Neural progenitor cell (in vitro differentiated cells): ENCODE measurements at regions not wholly inside any gene's neighbourhood (a gene's known extent, or its start where the extent isn't known, plus 50 kb on each side); places are given as distances from the start of the nearest gene placed in this dataset.

Experiments
- DNase-seq: peaks from one replicate; pipeline ENCODE4 v3.0.0-alpha.2; 2016; ENCODE audit warnings: low spot score
- H2AFZ ChIP-seq: fragments of 200-600 bp; sonication (generic); replicated peaks from 2 replicates; pipeline ENCODE4 v1.6.1; 2016; ENCODE audit warnings: antibody characterized with exemption
- H3F3A ChIP-seq: fragments of 200-600 bp; sonication (generic); 2 replicates; pipeline ENCODE4 v1.6.1; 2016; ENCODE audit warnings: antibody characterized with exemption, low read depth
- H3K27ac ChIP-seq: fragments of 200-600 bp; sonication (generic); 2 replicates; pipeline ENCODE4 v1.5.1; 2016; ENCODE audit warnings: mild to moderate bottlenecking
- H3K27me3 ChIP-seq: fragments of 200-600 bp; sonication (generic); 2 replicates; pipeline ENCODE4 v1.6.1; 2016; ENCODE audit warnings: mild to moderate bottlenecking, moderate library complexity
- H3K36me3 ChIP-seq: fragments of 200-600 bp; sonication (generic); 2 replicates; pipeline ENCODE4 v1.5.1; 2016
- H3K4me1 ChIP-seq: fragments of 200-600 bp; sonication (generic); 2 replicates; pipeline ENCODE4 v1.6.1; 2016; ENCODE audit warnings: mixed run types
- H3K4me2 ChIP-seq: fragments of 200-600 bp; sonication (generic); 2 replicates; pipeline ENCODE4 v1.6.1; 2016
- H3K4me3 ChIP-seq: fragments of 200-600 bp; sonication (generic); 2 replicates; pipeline ENCODE4 v1.5.1; 2016
- H3K79me2 ChIP-seq: fragments of 200-600 bp; sonication (generic); 2 replicates; pipeline ENCODE4 v1.6.1; 2016; ENCODE audit warnings: low read depth
- H3K9ac ChIP-seq: fragments of 200-600 bp; sonication (generic); 2 replicates; pipeline ENCODE4 v1.6.1; 2016
- H3K9me3 ChIP-seq: fragments of 200-600 bp; sonication (generic); 2 replicates; pipeline ENCODE4 v1.5.1; 2016; ENCODE audit warnings: low read depth
- H4K20me1 ChIP-seq: fragments of 200-600 bp; sonication (generic); 2 replicates; pipeline ENCODE4 v1.6.1; 2016; ENCODE audit warnings: low read depth
- H3K27ac Mint-ChIP-seq: 3 replicates; pipeline ENCODE4 v1.8.0; 2021; ENCODE audit warnings: mixed read lengths
- H3K27me3 Mint-ChIP-seq: 2 replicates; pipeline ENCODE4 v1.8.0; 2022; ENCODE audit warnings: low read depth, mild to moderate bottlenecking, inconsistent platforms, moderate library complexity, mixed read lengths; ENCODE audit not compliant: insufficient read depth
- H3K36me3 Mint-ChIP-seq: 3 replicates; pipeline ENCODE4 v1.8.0; 2021; ENCODE audit warnings: mixed read lengths
- H3K4me1 Mint-ChIP-seq: 3 replicates; pipeline ENCODE4 v1.8.0; 2021; ENCODE audit warnings: mixed read lengths
- H3K4me3 Mint-ChIP-seq: 3 replicates; pipeline ENCODE4 v1.8.0; 2021; ENCODE audit warnings: mild to moderate bottlenecking, moderate library complexity, mixed read lengths
- H3K9me3 Mint-ChIP-seq: 3 replicates; pipeline ENCODE4 v1.8.0; 2020; ENCODE audit warnings: mixed read lengths
- CTCF ChIP-seq: fragments of 200-600 bp; sonication (generic); IDR thresholded peaks from 2 replicates; pipeline ENCODE4 v1.5.1; 2017; ENCODE audit warnings: antibody characterized with exemption, mild to moderate bottlenecking
- EZH2 ChIP-seq: fragments of 200-600 bp; sonication (generic); IDR thresholded peaks from 2 replicates; pipeline ENCODE4 v1.6.1; 2017; ENCODE audit warnings: antibody characterized with exemption, mild to moderate bottlenecking, moderate library complexity
- EZH2phosphoT487 ChIP-seq: fragments of 200-600 bp; sonication (generic); IDR thresholded peaks from 2 replicates; pipeline ENCODE4 v1.6.1; 2017; ENCODE audit warnings: antibody characterized with exemption

DNA sequence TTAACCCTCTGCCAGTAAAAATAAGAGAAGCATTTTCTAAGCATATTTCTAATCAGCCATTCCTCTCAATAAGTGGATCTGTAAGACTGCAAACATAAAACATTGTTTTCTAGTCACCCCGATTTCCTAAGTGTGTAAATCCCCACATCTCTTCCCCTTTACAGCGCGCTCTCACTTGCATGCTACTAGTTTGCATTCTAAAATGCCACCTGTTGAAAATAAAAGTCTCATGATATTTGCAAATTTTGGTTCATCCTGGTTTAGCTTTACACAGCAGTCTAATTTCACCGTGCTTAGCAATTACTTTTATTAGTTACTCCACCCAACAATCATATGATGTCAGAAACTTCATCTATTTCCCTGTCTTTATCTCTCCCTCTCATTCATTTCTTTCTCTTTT is 1230.7 kb upstream of the ZEB2 start:
- H3K27me3 Mint-ChIP-seq = peaks cover 6% of the 10 kb centered on the region
- H2AFZ ChIP-seq = no peak overlapping the region
- H3K4me2 ChIP-seq = no peak overlapping the region
- H3K27me3 ChIP-seq = no peaks in the 10 kb centered on the region
- H3K4me1 Mint-ChIP-seq = peaks cover 24% of the 10 kb centered on the region
- peaks cover 22% of the 10 kb centered on the region for H3K4me1 ChIP-seq
- no peaks in the 10 kb centered on the region for H3K9me3 Mint-ChIP-seq
- H3K9me3 ChIP-seq = no peaks in the 10 kb centered on the region
- no peak overlapping the region for H3K9ac ChIP-seq
- no peak overlapping the region for H3K27ac ChIP-seq
- H3K27ac Mint-ChIP-seq = no peak overlapping the region
- no peak overlapping the region for H3K4me3 ChIP-seq
- TF ChIP-seq EZH2 (no peak), EZH2phosphoT487 (no peak), CTCF (no peak)
- H3F3A ChIP-seq = peaks cover 22% of the 10 kb centered on the region
- no peaks in the 10 kb centered on the region for H3K36me3 ChIP-seq
- DNase-seq = no peak
- H3K36me3 Mint-ChIP-seq = no peaks in the 10 kb centered on the region
- H3K79me2 ChIP-seq = no peaks in the 10 kb centered on the region
- H4K20me1 ChIP-seq = no peaks in the 10 kb centered on the region
- no peak overlapping the region for H3K4me3 Mint-ChIP-seq

- Histone ChIP-seq H3K9ac (no peak overlapping the region), H3F3A (peaks cover 22% of the 10 kb centered on the region), H3K4me3 (no peak overlapping the region), H4K20me1 (no peaks in the 10 kb centered on the region), H3K27me3 (no peaks in the 10 kb centered on the region), H3K9me3 (no peaks in the 10 kb centered on the region), H3K36me3 (no peaks in the 10 kb centered on the region), H2AFZ (no peak overlapping the region), H3K4me1 (peaks cover 22% of the 10 kb centered on the region), H3K79me2 (no peaks in the 10 kb centered on the region), H3K27ac (no peak overlapping the region), H3K4me2 (no peak overlapping the region)
- Mint-ChIP-seq H3K27ac (no peak overlapping the region), H3K36me3 (no peaks in the 10 kb centered on the region), H3K9me3 (no peaks in the 10 kb centered on the region), H3K27me3 (peaks cover 4% of the 10 kb centered on the region), H3K4me1 (peaks cover 24% of the 10 kb centered on the region), H3K4me3 (no peak overlapping the region)
- TF ChIP-seq EZH2phosphoT487 = no peak
- no peak for TF ChIP-seq EZH2
- no peak for TF ChIP-seq CTCF
- DNase-seq = no peak
These were observed 1230.2 kb upstream of the ZEB2 start for GRCh38 chr2:145750144-145750543.

DNA sequence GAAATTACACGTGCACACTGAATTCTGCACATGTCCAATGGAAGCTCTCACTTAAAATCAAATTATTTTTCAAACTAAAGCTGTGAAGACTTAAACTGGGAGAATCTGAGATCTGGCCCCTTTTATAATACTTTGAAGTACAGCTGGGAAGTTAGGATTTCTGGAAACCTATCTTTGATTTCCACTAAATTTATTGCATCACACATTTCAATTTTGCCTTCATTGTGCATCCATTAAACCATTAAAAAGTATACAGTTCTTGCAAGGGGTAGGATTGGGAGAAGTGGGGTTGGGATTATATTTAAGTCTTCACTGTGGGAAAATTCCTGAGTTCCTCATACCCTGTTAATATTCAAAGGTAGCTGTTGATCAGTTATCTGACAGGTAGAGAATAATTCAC is 1229.6 kb upstream of the ZEB2 start:
- no peak for DNase-seq
- H3K9ac ChIP-seq = no peak overlapping the region
- Mint-ChIP-seq H3K27me3 (peaks cover 3% of the 10 kb centered on the region), H3K27ac (no peak overlapping the region), H3K9me3 (no peaks in the 10 kb centered on the region), H3K4me3 (no peak overlapping the region), H3K36me3 (no peaks in the 10 kb centered on the region), H3K4me1 (peaks cover 24% of the 10 kb centered on the region)
- no peak overlapping the region for H3K4me3 ChIP-seq
- H4K20me1 ChIP-seq = no peaks in the 10 kb centered on the region
- peaks cover 22% of the 10 kb centered on the region for H3F3A ChIP-seq
- H3K4me2 ChIP-seq = no peak overlapping the region
- no peaks in the 10 kb centered on the region for H3K27me3 ChIP-seq
- peaks cover 22% of the 10 kb centered on the region for H3K4me1 ChIP-seq
- TF ChIP-seq EZH2 = no peak
- no peak for TF ChIP-seq EZH2phosphoT487
- TF ChIP-seq CTCF = no peak
- no peak overlapping the region for H3K27ac ChIP-seq
- H2AFZ ChIP-seq = no peak overlapping the region
- H3K9me3 ChIP-seq = no peaks in the 10 kb centered on the region
- no peaks in the 10 kb centered on the region for H3K36me3 ChIP-seq
- no peaks in the 10 kb centered on the region for H3K79me2 ChIP-seq
